GM18499 (cell line): ENCODE measurements at regions not wholly inside any gene's neighbourhood (a gene's known extent, or its start where the extent isn't known, plus 50 kb on each side); places are given as distances from the start of the nearest gene placed in this dataset.
A peak's percentile ranks its signal among the peaks of the same experiment; 100 is the strongest.

Source experiments
- ATAC-seq: cut with Tn5 transposase; IDR thresholded peaks from one replicate; pipeline ENCODE4 v1.9.1; 2021; ENCODE audit warnings: moderate number of reproducible peaks; ENCODE audit not compliant: insufficient read depth, unreplicated experiment

DNA sequence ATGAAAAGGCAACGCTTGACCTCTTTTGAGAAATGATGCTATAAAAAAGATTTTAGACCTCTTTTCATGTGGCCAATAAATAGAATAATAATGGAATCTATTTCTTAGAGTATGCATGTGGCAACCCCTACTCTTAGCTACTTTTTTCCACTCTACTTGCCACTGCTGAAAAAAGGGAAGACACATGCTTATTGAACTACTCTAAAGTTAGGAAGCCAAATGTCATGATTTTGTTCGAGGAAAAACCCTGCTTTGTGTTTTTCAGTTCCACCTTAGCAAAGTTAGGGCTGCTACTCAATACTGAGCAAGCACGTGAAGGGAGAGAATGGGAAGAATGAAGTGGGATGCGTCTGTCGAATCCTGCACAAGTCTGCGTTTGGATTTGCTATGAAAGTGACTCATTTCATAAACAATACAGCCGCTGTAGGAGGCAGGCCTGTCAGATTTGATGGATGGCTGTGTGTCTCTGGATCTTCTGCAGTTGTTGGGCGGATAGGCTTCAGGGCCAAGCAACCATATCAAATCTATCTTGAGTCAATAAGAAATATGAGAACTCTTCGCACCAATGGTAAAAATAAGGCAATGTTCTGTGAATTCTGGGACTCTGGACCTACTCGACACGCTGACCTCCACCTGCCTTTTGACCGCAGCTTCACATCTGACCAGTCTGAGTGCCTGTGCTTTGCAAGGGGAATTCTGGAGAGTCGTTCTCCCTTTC, 333.6 kb downstream of the PIK3R1 start:
- no peak for ATAC-seq

DNA sequence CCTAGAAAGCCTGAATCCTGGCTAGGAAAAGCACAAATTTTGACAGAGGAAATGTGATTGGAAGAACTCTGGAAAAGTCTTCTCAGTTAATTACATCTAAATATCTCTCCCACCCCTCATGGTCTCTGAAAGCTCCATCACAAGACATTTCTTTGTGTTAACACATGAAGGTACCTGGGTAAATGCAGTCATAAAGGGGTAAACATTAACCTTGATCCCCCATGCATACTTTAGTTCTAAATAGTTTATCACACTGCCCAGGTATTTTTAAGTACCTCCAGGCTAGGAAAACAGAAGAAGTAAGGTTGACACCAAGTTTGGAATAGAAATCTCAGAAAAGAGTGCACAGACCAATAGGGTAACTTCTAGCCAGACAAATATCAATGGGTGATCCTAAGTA, 334.5 kb downstream of the PIK3R1 start:
- no peak for ATAC-seq

- no peak for ATAC-seq
Observed at GRCh38 chr5:68551436-68551835, 335.9 kb downstream of the PIK3R1 start.

DNA sequence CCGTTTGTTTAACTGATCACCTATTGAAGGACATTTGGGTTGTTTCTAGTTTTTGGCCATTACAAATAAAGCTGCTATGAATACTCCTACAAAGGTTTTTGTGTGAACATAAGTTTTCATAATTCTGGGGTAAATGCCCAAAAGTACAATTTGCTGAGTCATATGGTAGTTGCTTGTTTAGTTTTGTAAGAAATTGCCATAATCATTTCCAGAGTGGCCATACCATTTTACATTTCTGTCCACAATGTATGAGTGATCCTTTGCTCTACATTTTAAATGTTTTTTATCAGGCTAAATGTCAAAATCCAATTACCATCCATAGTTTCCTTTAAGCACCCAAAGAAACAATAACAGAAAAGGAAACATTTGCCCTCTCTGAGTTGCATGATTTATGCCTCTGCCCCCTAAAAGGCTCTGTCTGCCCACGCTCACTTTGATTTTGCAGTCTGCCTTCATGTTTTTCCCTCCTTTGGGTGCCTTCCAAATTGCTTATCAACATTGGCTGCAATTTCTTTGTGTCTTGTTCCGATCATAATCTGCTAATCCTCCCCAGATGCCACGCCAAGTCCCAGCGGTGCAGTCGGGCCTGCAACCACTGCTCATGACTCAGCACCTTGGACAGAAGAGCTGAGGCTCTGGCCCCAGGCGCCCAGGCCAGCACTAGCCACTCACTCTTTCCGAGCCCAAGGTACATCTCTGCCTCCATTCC, 339.2 kb downstream of the PIK3R1 start:
- no peak for ATAC-seq

GRCh38 chr5:68555907-68556681, 340.5 kb downstream of the PIK3R1 start:
- no peak for ATAC-seq

- no peak for ATAC-seq
Observed at GRCh38 chr5:68557162-68557936, 341.8 kb downstream of the PIK3R1 start.

DNA sequence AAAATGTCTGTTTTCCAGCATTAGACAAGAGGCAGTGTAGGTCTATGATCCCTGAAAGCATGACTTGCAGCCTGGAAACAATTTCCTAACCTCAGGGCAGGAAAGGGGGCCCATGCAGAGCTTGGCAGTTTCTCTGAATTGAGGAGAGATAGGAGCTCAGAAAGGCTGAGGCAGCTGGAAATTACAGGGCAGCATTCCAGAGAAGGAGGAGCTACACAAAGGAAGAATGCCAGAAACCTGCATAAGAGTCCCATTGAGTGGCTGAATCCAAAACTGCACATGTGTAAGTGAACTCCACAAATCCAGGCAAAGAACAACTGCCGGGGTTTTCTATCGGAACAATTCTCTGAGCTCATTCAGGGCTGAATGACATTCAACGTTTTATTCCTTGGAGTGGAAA, 346.8 kb downstream of the PIK3R1 start:
- no peak for ATAC-seq

GRCh38 chr5:68565427-68565826, 349.9 kb downstream of the PIK3R1 start:
- peak; percentile 68 for ATAC-seq

DNA sequence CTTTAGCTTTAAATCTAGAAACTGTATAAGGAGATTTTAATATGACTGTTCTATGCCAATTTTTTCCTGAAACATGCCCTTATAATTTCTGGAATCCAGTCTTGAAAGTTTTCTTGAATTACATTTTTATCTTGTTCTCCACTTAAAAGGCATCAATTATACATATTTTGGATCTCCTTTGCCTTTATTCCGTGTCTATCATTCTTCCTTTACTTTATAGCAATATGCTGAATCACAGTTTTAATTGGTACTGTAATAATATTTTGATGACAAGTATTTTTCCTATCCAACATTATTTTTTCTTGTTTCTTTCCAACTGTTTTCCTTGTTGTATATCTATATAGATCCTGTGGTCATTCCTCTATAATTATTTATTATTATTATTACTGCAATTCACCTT, 361.2 kb downstream of the PIK3R1 start:
- ATAC-seq, result no peak

- ATAC-seq, result no peak
Observed at GRCh38 chr5:68582284-68582683, 366.7 kb downstream of the PIK3R1 start.

DNA sequence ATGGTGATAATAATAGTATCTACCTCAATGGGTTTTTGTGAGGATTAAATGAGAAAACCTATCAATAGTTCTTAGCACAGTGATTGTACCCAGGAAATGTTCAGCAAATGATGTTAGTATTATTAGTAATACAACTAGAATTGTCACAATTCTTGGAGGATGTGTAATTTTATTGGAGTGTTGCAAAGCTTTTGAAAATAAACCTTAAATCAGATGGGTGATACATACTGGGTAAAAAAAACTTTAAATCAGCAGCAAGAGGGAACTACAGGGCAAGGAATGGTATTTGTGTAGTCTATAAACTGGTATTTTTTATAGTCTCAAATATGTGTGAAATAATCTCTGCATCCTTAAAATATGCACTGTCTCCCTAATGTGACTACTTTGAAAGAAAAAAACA, 371.6 kb downstream of the PIK3R1 start:
- ATAC-seq, result no peak

DNA sequence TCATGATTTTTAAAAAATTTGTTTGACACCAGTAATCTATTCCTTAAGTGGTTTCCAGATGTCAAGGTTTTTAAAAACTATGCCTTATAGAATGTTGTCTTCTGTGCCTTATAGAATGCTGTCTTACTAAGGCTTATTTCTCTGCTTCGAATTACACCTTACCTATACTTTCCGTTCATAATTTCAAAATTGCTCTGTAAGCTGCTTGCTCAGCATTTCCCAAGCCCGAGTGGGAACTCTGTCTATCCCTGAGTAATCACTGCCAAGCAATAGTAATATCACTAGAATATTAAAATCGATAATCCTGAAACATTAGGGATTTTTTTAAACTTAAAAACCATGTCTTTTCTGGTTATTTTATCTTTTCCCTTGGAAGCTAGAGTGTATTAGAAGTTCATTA, 376.3 kb downstream of the PIK3R1 start:
- no peak for ATAC-seq

GRCh38 chr5:68592351-68592750, 376.8 kb downstream of the PIK3R1 start:
- no peak for ATAC-seq

DNA sequence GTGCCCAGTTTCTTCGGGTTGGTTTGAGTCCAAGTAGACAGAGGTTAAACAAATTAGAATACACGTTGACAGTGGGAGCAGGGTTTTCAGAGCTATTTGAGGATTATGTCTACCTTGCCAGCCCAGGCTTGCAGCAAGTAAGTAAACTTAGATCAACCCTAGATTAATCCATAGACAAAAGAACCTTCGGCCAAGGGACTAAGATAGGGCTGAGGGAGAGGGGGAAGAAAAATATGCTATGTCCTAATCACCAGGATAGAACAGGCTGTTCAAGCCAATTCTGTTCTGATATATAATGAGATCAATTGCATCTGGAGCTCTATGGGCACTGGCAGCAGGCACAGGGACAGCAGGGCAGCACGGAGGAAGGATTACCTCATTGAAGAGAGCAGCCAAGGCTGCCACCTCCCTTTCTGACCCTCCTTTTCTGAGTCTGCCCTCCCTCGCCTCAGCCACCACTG, 377.7 kb downstream of the PIK3R1 start:
- no peak for ATAC-seq

GRCh38 chr5:68612972-68613371, 397.4 kb downstream of the PIK3R1 start:
- ATAC-seq, result no peak

GRCh38 chr5:68618501-68618900, 402.9 kb downstream of the PIK3R1 start:
- no peak for ATAC-seq

DNA sequence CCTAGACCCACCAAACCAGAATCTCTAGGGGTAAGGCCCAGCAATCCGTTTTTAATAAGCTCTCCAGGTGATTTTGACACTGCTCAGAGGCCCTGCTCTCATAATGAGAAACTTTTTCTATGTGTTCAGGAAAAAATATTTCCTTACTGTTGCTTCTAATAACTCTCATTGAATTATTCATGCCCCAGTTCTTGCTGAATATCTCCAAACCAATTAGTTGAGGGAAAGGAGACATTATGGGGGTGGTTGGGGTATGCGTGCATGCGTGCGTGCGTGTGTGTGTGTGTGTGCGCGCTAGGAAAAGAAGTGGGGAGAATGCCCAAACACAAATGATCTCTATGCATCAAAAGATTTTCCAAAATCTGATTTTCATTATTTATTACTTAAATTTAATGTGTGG, 411.4 kb downstream of the PIK3R1 start:
- no peak for ATAC-seq

DNA sequence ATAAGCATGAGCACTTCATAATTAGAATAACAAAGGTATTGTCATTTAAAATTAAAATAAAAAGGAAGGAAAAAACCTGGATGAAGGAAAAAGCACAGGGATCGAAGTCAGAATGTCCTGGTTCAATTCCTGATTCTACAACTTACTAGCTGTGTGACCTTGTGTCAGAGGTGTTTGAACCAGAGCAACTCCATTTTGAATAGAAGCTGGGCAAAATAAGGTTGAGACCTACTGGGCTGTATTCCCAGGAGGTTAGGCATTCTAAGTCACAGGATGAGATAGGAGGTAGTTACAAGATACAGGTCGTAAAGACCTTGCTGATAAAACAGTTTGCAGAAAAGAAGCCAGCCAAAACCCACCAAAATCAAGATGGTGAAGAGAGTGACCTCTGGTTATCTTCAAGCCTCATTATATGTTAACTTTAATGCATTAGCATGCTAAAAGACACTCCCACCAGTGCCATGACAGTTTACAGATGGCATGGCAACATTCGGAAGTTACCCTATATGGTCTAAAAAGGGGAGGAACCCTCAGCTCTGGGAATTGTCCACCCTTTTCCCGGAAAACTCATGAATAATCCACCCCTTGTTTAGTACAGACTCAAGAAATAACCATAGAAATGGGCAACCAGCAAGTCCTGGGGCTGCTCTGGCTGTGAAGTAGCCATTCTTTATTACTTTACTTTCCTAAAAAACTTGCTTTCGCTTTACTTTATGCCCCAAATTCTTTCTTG, 412.7 kb downstream of the PIK3R1 start:
- no peak for ATAC-seq

- no peak for ATAC-seq
Observed at GRCh38 chr5:68630354-68630753, 414.8 kb downstream of the PIK3R1 start.

GRCh38 chr5:68631884-68632283, 416.3 kb downstream of the PIK3R1 start:
- no peak for ATAC-seq
